Osteoblast (primary cell): ENCODE measurements at regions not wholly inside any gene's neighbourhood (a gene's known extent, or its start where the extent isn't known, plus 50 kb on each side); places are given as distances from the start of the nearest gene placed in this dataset.

ENCODE experiments used
- DNase-seq: peaks from one replicate; pipeline ENCODE4 v3.0.0; 2011; ENCODE audit warnings: low spot score, mixed read lengths; ENCODE audit not compliant: insufficient read length; ENCODE audit errors: missing footprints
- H2AFZ ChIP-seq: 2 replicates; pipeline ENCODE4 v1.6.0; 2011; ENCODE audit warnings: mild to moderate bottlenecking, low read length
- H3K27ac ChIP-seq: 2 replicates; pipeline ENCODE4 v1.5.1; 2011; ENCODE audit warnings: mild to moderate bottlenecking, low read depth, low read length, moderate library complexity
- H3K27me3 ChIP-seq: 2 replicates; pipeline ENCODE4 v1.6.0; 2012; ENCODE audit warnings: mild to moderate bottlenecking, control low read depth, inconsistent platforms, low read length, moderate library complexity; ENCODE audit not compliant: insufficient read depth
- H3K36me3 ChIP-seq: 2 replicates; pipeline ENCODE4 v1.5.1; 2011; ENCODE audit warnings: mild to moderate bottlenecking, low read length, control low read depth, moderate library complexity; ENCODE audit not compliant: insufficient read depth
- H3K4me1 ChIP-seq: 2 replicates; pipeline ENCODE4 v1.5.1; 2011; ENCODE audit warnings: mild to moderate bottlenecking, low read length, control low read depth, moderate library complexity; ENCODE audit not compliant: insufficient read depth
- H3K4me2 ChIP-seq: 2 replicates; pipeline ENCODE4 v1.6.0; 2011; ENCODE audit warnings: mild to moderate bottlenecking, low read length; ENCODE audit not compliant: insufficient read depth
- H3K4me3 ChIP-seq: fragments of 200-600 bp; sonication (generic); 3 replicates; pipeline ENCODE4 v1.5.1; 2012; ENCODE audit warnings: mild to moderate bottlenecking, low read length, inconsistent platforms; ENCODE audit not compliant: insufficient read depth
- H3K79me2 ChIP-seq: 2 replicates; pipeline ENCODE4 v1.6.0; 2012; ENCODE audit warnings: mild to moderate bottlenecking, low read length, control low read depth, inconsistent platforms; ENCODE audit not compliant: insufficient read depth
- H3K9me3 ChIP-seq: 2 replicates; pipeline ENCODE4 v1.5.1; 2011; ENCODE audit warnings: low read depth, low read length, control low read depth
- H4K20me1 ChIP-seq: 2 replicates; pipeline ENCODE4 v1.6.0; 2012; ENCODE audit warnings: mild to moderate bottlenecking, low read length, control low read depth; ENCODE audit not compliant: insufficient read depth
- TF ChIP-seq, protein P1 (sequence below): IDR thresholded peaks from 2 replicates; pipeline ENCODE4 v1.5.1; 2011; ENCODE audit warnings: mild to moderate bottlenecking, low read depth, low read length, moderate library complexity; ENCODE audit errors: extremely low read depth

- Histone ChIP-seq H3K4me3 (no peak overlapping the region), H3K27ac (no peak overlapping the region), H3K27me3 (no peaks in the 10 kb centered on the region), H3K4me1 (no peaks in the 10 kb centered on the region), H3K9me3 (no peaks in the 10 kb centered on the region), H2AFZ (no peak overlapping the region), H3K36me3 (no peaks in the 10 kb centered on the region), H3K79me2 (no peaks in the 10 kb centered on the region), H3K4me2 (no peak overlapping the region), H4K20me1 (no peaks in the 10 kb centered on the region)
- TF ChIP-seq, protein P1, sequence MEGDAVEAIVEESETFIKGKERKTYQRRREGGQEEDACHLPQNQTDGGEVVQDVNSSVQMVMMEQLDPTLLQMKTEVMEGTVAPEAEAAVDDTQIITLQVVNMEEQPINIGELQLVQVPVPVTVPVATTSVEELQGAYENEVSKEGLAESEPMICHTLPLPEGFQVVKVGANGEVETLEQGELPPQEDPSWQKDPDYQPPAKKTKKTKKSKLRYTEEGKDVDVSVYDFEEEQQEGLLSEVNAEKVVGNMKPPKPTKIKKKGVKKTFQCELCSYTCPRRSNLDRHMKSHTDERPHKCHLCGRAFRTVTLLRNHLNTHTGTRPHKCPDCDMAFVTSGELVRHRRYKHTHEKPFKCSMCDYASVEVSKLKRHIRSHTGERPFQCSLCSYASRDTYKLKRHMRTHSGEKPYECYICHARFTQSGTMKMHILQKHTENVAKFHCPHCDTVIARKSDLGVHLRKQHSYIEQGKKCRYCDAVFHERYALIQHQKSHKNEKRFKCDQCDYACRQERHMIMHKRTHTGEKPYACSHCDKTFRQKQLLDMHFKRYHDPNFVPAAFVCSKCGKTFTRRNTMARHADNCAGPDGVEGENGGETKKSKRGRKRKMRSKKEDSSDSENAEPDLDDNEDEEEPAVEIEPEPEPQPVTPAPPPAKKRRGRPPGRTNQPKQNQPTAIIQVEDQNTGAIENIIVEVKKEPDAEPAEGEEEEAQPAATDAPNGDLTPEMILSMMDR: no peak
- DNase-seq: no peak
These were observed 60.1 kb upstream of the ZC3H12C start for GRCh38 chr11:110032957-110033570.

GRCh38 chr11:110034806-110035205, 58.4 kb upstream of the ZC3H12C start:
- Histone ChIP-seq H3K27me3 (no peaks in the 10 kb centered on the region), H3K27ac (no peak overlapping the region), H3K79me2 (no peaks in the 10 kb centered on the region), H2AFZ (no peak overlapping the region), H3K9me3 (no peaks in the 10 kb centered on the region), H4K20me1 (no peaks in the 10 kb centered on the region), H3K36me3 (no peaks in the 10 kb centered on the region), H3K4me2 (no peak overlapping the region), H3K4me3 (no peak overlapping the region), H3K4me1 (no peaks in the 10 kb centered on the region)
- TF ChIP-seq, protein P1: no peak
- DNase-seq: no peak

DNA sequence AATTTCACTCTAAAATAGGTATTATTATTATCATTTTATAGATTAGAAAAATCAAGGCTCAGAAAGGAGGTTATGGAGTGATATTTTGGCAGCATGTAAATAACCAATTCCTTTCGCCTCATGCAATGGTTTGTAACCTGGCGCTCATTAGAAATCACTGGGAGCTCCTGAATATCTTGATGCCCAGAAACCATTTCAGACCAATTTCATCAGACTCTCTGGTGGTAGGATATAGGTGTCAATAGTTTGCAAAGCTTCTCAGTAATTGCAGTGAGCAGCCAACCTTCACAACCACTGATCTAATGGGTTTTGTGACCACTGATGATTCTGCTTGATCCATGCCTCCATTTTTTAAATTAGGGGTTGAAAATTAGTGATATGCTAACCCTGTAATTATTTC, 57.8 kb upstream of the ZC3H12C start:
- Histone ChIP-seq H2AFZ (no peak overlapping the region), H3K79me2 (no peaks in the 10 kb centered on the region), H3K4me2 (no peak overlapping the region), H3K27ac (no peak overlapping the region), H3K4me3 (no peak overlapping the region), H3K36me3 (no peaks in the 10 kb centered on the region), H3K4me1 (no peaks in the 10 kb centered on the region), H3K27me3 (no peaks in the 10 kb centered on the region), H4K20me1 (no peaks in the 10 kb centered on the region), H3K9me3 (no peaks in the 10 kb centered on the region)
- no peak for DNase-seq
- TF ChIP-seq, protein P1: no peak

- TF ChIP-seq, protein P1: no peak
- H3K4me1 ChIP-seq: no peaks in the 10 kb centered on the region
- no peak overlapping the region for H3K27ac ChIP-seq
- no peaks in the 10 kb centered on the region for H3K79me2 ChIP-seq
- no peak overlapping the region for H2AFZ ChIP-seq
- H3K4me3 ChIP-seq: no peak overlapping the region
- no peaks in the 10 kb centered on the region for H3K27me3 ChIP-seq
- no peak overlapping the region for H3K4me2 ChIP-seq
- no peaks in the 10 kb centered on the region for H3K9me3 ChIP-seq
- DNase-seq: no peak
- no peaks in the 10 kb centered on the region for H4K20me1 ChIP-seq
- H3K36me3 ChIP-seq: no peaks in the 10 kb centered on the region
These were observed 55.0 kb upstream of the ZC3H12C start for GRCh38 chr11:110038201-110038600.
